ENCODE measurements at regions not wholly inside any gene's neighbourhood (a gene's known extent, or its start where the extent isn't known, plus 50 kb on each side); places are given as distances from the start of the nearest gene placed in this dataset.

- TF ChIP-seq EZH2 (IDR thresholded peaks at IDR 0.05), result no peak
- no peak for TF ChIP-seq CTCF (IDR thresholded peaks at IDR 0.05)
- no peak for TF ChIP-seq EZH2phosphoT487 (IDR thresholded peaks at IDR 0.05)
Measured at GRCh38 chr3:127043731-127044510, 61.0 kb downstream of the PLXNA1 start.
